DMS 273 treated with DMSO at 0.1 percent for 48 hours (cell line): ENCODE measurements at regions not wholly inside any gene's neighbourhood (a gene's known extent, or its start where the extent isn't known, plus 50 kb on each side); places are given as distances from the start of the nearest gene placed in this dataset.
"Not testable (repeated sequence)": the region's sequence is repeated elsewhere in the genome, so short reads cannot be mapped to it uniquely, and the experiment has no call there.

Source experiments
- DNase-seq: peaks from one replicate; lab custom pipeline; 2025; lab: John Stamatoyannopoulos, UW

GRCh38 chr11:92618020-92618419, 351.4 kb upstream of the MTNR1B start:
- DNase-seq, result not testable (repeated sequence)

- DNase-seq, result no peak
Measured at GRCh38 chr11:92623055-92623454, 346.4 kb upstream of the MTNR1B start.

- DNase-seq, result no peak
Measured at GRCh38 chr11:92625894-92626293, 343.6 kb upstream of the MTNR1B start.

- DNase-seq, result no peak
Measured at GRCh38 chr11:92626624-92627023, 342.8 kb upstream of the MTNR1B start.

GRCh38 chr11:92627615-92628256, 341.7 kb upstream of the MTNR1B start:
- DNase-seq, result no peak

GRCh38 chr11:92628401-92629292, 340.8 kb upstream of the MTNR1B start:
- no peak for DNase-seq

GRCh38 chr11:92632495-92632894, 337.0 kb upstream of the MTNR1B start:
- no peak for DNase-seq

- no peak for DNase-seq
Measured at GRCh38 chr11:92633820-92634219, 335.6 kb upstream of the MTNR1B start.

GRCh38 chr11:92636543-92637188, 332.8 kb upstream of the MTNR1B start:
- DNase-seq, result no peak

- DNase-seq, result no peak
Measured at GRCh38 chr11:92638678-92639077, 330.8 kb upstream of the MTNR1B start.

GRCh38 chr11:92642177-92642931, 327.1 kb upstream of the MTNR1B start:
- no peak for DNase-seq

GRCh38 chr11:92643827-92644226, 325.6 kb upstream of the MTNR1B start:
- no peak for DNase-seq

GRCh38 chr11:92644595-92645445, 324.6 kb upstream of the MTNR1B start:
- DNase-seq, result no peak

- no peak for DNase-seq
Measured at GRCh38 chr11:92651159-92651558, 318.3 kb upstream of the MTNR1B start.

GRCh38 chr11:92653454-92653853, 316.0 kb upstream of the MTNR1B start:
- DNase-seq, result no peak

- DNase-seq, result no peak
Measured at GRCh38 chr11:92656783-92657182, 312.7 kb upstream of the MTNR1B start.

GRCh38 chr11:92657226-92657625, 312.2 kb upstream of the MTNR1B start:
- no peak for DNase-seq

GRCh38 chr11:92658733-92659132, 310.7 kb upstream of the MTNR1B start:
- no peak for DNase-seq

- DNase-seq, result no peak
Measured at GRCh38 chr11:92659793-92660192, 309.7 kb upstream of the MTNR1B start.

- no peak for DNase-seq
Measured at GRCh38 chr11:92662601-92663360, 306.7 kb upstream of the MTNR1B start.
